A549 (cell line): ENCODE measurements at regions not wholly inside any gene's neighbourhood (a gene's known extent, or its start where the extent isn't known, plus 50 kb on each side); places are given as distances from the start of the nearest gene placed in this dataset.

ENCODE experiments used
- CHD2 ChIP-seq: fragments of 150-350 bp; IDR thresholded peaks from 2 replicates; pipeline ENCODE4 v1.6.1; 2014; ENCODE audit warnings: low read length; ENCODE audit not compliant: partially characterized antibody
- EHF ChIP-seq: fragments of 250-450 bp; sonication (Bioruptor Pico); IDR thresholded peaks from 2 replicates; pipeline ENCODE4 v1.5.0; 2020; ENCODE audit warnings: mild to moderate bottlenecking
- EP300 ChIP-seq, 2 experiments: fragments of >200 bp; sonication (Bioruptor Twin); formaldehyde crosslinking; IDR thresholded peaks; 2 replicates in 1 of 2; 3 replicates in 1 of 2; pipeline ENCODE4 v1.6.1; 2016 to 2017
- MAZ ChIP-seq: fragments of 150-350 bp; IDR thresholded peaks from 2 replicates; pipeline ENCODE4 v1.6.1; 2014; ENCODE audit warnings: antibody characterized with exemption, low read depth, low read length, borderline replicate concordance
- NFE2L2 ChIP-seq: fragments of 150-350 bp; conservative IDR thresholded peaks from 2 replicates; pipeline ENCODE4 v1.6.1; 2014; ENCODE audit warnings: low read length
- RFX5 ChIP-seq: fragments of 450-650 bp; IDR thresholded peaks from 2 replicates; pipeline ENCODE4 v1.7.1; 2014; ENCODE audit warnings: antibody characterized with exemption, mild to moderate bottlenecking, moderate library complexity
- TF ChIP-seq, protein P1 (sequence below): fragments of >200 bp; sonication (Bioruptor Twin); formaldehyde crosslinking; IDR thresholded peaks from 2 replicates; pipeline ENCODE4 v1.6.1; 2016
- TF ChIP-seq, protein P2 (sequence below): fragments of 200-600 bp; sonication (generic); IDR thresholded peaks from 2 replicates; pipeline ENCODE4 v1.6.1; 2016; ENCODE audit warnings: antibody characterized with exemption, mild to moderate bottlenecking, moderate library complexity
- TF ChIP-seq, protein P3 (sequence below): fragments of >200 bp; sonication (Bioruptor Twin); formaldehyde crosslinking; IDR thresholded peaks from 3 replicates; pipeline ENCODE4 v1.5.1; 2016

DNA sequence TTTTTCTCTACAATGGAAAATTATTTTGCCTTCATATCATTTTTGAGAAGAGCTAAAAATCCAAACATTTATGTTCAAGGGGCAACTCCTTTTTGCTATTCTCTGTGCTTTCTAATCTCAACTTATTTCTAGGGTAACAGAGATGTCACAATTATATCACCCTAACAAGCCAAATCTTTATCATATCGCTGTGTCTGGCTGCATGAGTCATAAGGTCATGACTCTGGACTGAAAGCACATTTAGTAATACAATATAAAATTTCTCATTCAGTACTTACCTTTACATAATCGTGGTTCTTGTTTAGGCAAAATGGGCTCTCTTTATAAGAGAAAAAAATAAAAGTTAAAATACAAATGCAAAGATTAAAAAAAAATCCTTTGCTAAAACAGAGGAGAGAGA is 326.0 kb downstream of the CASP12 start:
- TF ChIP-seq CHD2, result no peak
- no peak for TF ChIP-seq NFE2L2
- no peak for TF ChIP-seq EHF (CRISPR knock-in tag)
- TF ChIP-seq, protein P1, sequence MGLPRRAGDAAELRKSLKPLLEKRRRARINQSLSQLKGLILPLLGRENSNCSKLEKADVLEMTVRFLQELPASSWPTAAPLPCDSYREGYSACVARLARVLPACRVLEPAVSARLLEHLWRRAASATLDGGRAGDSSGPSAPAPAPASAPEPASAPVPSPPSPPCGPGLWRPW, result no peak
- no peak for TF ChIP-seq RFX5
- TF ChIP-seq EP300 (IDR thresholded peaks at IDR 0.05), result no peak
- TF ChIP-seq, protein P2, sequence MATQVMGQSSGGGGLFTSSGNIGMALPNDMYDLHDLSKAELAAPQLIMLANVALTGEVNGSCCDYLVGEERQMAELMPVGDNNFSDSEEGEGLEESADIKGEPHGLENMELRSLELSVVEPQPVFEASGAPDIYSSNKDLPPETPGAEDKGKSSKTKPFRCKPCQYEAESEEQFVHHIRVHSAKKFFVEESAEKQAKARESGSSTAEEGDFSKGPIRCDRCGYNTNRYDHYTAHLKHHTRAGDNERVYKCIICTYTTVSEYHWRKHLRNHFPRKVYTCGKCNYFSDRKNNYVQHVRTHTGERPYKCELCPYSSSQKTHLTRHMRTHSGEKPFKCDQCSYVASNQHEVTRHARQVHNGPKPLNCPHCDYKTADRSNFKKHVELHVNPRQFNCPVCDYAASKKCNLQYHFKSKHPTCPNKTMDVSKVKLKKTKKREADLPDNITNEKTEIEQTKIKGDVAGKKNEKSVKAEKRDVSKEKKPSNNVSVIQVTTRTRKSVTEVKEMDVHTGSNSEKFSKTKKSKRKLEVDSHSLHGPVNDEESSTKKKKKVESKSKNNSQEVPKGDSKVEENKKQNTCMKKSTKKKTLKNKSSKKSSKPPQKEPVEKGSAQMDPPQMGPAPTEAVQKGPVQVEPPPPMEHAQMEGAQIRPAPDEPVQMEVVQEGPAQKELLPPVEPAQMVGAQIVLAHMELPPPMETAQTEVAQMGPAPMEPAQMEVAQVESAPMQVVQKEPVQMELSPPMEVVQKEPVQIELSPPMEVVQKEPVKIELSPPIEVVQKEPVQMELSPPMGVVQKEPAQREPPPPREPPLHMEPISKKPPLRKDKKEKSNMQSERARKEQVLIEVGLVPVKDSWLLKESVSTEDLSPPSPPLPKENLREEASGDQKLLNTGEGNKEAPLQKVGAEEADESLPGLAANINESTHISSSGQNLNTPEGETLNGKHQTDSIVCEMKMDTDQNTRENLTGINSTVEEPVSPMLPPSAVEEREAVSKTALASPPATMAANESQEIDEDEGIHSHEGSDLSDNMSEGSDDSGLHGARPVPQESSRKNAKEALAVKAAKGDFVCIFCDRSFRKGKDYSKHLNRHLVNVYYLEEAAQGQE, result no peak
- TF ChIP-seq, protein P3, sequence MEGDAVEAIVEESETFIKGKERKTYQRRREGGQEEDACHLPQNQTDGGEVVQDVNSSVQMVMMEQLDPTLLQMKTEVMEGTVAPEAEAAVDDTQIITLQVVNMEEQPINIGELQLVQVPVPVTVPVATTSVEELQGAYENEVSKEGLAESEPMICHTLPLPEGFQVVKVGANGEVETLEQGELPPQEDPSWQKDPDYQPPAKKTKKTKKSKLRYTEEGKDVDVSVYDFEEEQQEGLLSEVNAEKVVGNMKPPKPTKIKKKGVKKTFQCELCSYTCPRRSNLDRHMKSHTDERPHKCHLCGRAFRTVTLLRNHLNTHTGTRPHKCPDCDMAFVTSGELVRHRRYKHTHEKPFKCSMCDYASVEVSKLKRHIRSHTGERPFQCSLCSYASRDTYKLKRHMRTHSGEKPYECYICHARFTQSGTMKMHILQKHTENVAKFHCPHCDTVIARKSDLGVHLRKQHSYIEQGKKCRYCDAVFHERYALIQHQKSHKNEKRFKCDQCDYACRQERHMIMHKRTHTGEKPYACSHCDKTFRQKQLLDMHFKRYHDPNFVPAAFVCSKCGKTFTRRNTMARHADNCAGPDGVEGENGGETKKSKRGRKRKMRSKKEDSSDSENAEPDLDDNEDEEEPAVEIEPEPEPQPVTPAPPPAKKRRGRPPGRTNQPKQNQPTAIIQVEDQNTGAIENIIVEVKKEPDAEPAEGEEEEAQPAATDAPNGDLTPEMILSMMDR, result no peak
- no peak for TF ChIP-seq MAZ
